ENCODE measurements at regions not wholly inside any gene's neighbourhood (a gene's known extent, or its start where the extent isn't known, plus 50 kb on each side); places are given as distances from the start of the nearest gene placed in this dataset.

DNA sequence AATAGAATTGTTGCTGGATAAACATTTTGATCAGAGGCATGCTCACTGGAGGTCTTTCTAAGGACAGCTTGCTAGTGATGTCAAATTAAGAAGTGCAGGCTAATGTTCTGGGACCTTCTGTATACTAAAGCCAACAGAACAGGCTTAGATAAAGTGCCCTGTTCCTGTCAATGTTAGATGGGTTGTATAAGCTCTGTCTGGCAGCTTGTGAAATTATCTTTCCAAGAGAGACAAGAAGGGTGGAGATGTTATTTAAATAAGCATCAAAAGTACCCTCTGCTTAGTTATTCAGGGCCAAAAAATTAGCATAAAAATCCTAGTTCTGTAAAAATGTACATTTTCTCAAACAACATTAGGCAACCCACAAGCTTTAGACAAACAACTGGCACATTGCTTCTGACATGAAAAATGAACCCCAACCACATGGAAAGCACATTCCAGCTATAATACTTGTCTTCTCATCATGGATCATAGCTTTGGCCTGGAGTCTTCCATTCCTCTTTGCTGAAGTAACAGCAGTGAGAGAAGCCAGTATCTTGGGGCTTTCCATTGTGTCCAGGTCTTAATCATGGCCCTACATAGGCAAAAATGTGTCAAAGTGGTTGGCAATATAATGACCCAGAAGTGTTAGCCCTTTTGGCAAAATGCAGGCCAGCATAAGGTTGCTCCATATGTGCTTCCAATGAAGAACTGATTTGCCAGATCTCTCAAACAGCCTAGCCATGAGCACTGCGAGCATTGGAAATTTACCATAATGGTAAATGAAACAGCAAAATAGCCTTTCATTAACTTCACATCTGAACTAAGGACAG is 478.1 kb upstream of the ZNF804A start (continued):
- TF ChIP-seq, protein P1, sequence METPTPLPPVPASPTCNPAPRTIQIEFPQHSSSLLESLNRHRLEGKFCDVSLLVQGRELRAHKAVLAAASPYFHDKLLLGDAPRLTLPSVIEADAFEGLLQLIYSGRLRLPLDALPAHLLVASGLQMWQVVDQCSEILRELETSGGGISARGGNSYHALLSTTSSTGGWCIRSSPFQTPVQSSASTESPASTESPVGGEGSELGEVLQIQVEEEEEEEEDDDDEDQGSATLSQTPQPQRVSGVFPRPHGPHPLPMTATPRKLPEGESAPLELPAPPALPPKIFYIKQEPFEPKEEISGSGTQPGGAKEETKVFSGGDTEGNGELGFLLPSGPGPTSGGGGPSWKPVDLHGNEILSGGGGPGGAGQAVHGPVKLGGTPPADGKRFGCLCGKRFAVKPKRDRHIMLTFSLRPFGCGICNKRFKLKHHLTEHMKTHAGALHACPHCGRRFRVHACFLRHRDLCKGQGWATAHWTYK (CRISPR knock-in tag; IDR thresholded peaks at IDR 0.05), result no peak
- no peak for TF ChIP-seq ZNF445 (CRISPR knock-in tag; IDR thresholded peaks at IDR 0.05; ENCODE audit: low read depth)
- TF ChIP-seq ZNF253 (CRISPR knock-in tag; conservative IDR thresholded peaks at IDR 0.05), result no peak
- TF ChIP-seq KDM1A (IDR thresholded peaks at IDR 0.05), result no peak
- TF ChIP-seq, protein P2, sequence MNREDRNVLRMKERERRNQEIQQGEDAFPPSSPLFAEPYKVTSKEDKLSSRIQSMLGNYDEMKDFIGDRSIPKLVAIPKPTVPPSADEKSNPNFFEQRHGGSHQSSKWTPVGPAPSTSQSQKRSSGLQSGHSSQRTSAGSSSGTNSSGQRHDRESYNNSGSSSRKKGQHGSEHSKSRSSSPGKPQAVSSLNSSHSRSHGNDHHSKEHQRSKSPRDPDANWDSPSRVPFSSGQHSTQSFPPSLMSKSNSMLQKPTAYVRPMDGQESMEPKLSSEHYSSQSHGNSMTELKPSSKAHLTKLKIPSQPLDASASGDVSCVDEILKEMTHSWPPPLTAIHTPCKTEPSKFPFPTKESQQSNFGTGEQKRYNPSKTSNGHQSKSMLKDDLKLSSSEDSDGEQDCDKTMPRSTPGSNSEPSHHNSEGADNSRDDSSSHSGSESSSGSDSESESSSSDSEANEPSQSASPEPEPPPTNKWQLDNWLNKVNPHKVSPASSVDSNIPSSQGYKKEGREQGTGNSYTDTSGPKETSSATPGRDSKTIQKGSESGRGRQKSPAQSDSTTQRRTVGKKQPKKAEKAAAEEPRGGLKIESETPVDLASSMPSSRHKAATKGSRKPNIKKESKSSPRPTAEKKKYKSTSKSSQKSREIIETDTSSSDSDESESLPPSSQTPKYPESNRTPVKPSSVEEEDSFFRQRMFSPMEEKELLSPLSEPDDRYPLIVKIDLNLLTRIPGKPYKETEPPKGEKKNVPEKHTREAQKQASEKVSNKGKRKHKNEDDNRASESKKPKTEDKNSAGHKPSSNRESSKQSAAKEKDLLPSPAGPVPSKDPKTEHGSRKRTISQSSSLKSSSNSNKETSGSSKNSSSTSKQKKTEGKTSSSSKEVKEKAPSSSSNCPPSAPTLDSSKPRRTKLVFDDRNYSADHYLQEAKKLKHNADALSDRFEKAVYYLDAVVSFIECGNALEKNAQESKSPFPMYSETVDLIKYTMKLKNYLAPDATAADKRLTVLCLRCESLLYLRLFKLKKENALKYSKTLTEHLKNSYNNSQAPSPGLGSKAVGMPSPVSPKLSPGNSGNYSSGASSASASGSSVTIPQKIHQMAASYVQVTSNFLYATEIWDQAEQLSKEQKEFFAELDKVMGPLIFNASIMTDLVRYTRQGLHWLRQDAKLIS (CRISPR knock-in tag; IDR thresholded peaks at IDR 0.05), result no peak
- no peak for TF ChIP-seq FOXJ2 (tag; IDR thresholded peaks at IDR 0.05)
- no peak for TF ChIP-seq ZNF121 (CRISPR knock-in tag; conservative IDR thresholded peaks at IDR 0.05)
- TF ChIP-seq SMARCE1 (IDR thresholded peaks at IDR 0.05), result no peak
- TF ChIP-seq, protein P3, sequence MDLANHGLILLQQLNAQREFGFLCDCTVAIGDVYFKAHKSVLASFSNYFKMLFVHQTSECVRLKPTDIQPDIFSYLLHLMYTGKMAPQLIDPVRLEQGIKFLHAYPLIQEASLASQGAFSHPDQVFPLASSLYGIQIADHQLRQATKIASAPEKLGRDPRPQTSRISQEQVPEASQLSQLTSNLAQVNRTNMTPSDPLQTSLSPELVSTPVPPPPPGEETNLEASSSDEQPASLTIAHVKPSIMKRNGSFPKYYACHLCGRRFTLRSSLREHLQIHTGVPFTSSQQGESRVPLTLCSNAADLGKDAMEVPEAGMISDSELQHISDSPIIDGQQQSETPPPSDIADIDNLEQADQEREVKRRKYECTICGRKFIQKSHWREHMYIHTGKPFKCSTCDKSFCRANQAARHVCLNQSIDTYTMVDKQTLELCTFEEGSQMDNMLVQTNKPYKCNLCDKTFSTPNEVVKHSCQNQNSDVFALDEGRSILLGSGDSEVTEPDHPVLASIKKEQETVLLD (IDR thresholded peaks at IDR 0.05), result no peak
